Activated CD8-positive, alpha-beta memory T cell treated with anti-CD3 and anti-CD28 coated beads for 24 hours (primary cell): ENCODE measurements at regions not wholly inside any gene's neighbourhood (a gene's known extent, or its start where the extent isn't known, plus 50 kb on each side); places are given as distances from the start of the nearest gene placed in this dataset.
"Not testable (repeated sequence)": the region's sequence is repeated elsewhere in the genome, so short reads cannot be mapped to it uniquely, and the experiment has no call there.

Experiments used
- DNase-seq: peaks from one replicate; pipeline ENCODE4 v3.0.0-alpha.2; 2020

- DNase-seq, result no peak
These were observed 114.2 kb upstream of the MIR17HG start for GRCh38 chr13:91233291-91233690.

- no peak for DNase-seq
These were observed 111.3 kb upstream of the MIR17HG start for GRCh38 chr13:91236182-91236581.

GRCh38 chr13:91236921-91237320 lies 110.6 kb upstream of the MIR17HG start:
- no peak for DNase-seq

- no peak for DNase-seq
These were observed 109.5 kb upstream of the MIR17HG start for GRCh38 chr13:91238036-91238435.

- no peak for DNase-seq
These were observed 107.1 kb upstream of the MIR17HG start for GRCh38 chr13:91240341-91240740.

GRCh38 chr13:91241221-91241933 lies 106.1 kb upstream of the MIR17HG start:
- DNase-seq, result no peak

GRCh38 chr13:91242652-91243051 lies 104.8 kb upstream of the MIR17HG start:
- no peak for DNase-seq

- no peak for DNase-seq
These were observed 102.2 kb upstream of the MIR17HG start for GRCh38 chr13:91245288-91245687.

- DNase-seq, result no peak
These were observed 99.7 kb upstream of the MIR17HG start for GRCh38 chr13:91247768-91248167.

GRCh38 chr13:91248249-91248648 lies 99.2 kb upstream of the MIR17HG start:
- DNase-seq, result no peak

GRCh38 chr13:91249370-91249769 lies 98.1 kb upstream of the MIR17HG start:
- no peak for DNase-seq

- DNase-seq, result no peak
These were observed 97.6 kb upstream of the MIR17HG start for GRCh38 chr13:91249861-91250260.

GRCh38 chr13:91251573-91251972 lies 95.9 kb upstream of the MIR17HG start:
- not testable (repeated sequence) for DNase-seq

GRCh38 chr13:91264484-91264883 lies 83.0 kb upstream of the MIR17HG start:
- DNase-seq, result no peak

GRCh38 chr13:91269237-91269636 lies 78.2 kb upstream of the MIR17HG start:
- no peak for DNase-seq

- no peak for DNase-seq
These were observed 77.5 kb upstream of the MIR17HG start for GRCh38 chr13:91270031-91270430.

- no peak for DNase-seq
These were observed 75.2 kb upstream of the MIR17HG start for GRCh38 chr13:91272235-91272777.

- no peak for DNase-seq
These were observed 73.8 kb upstream of the MIR17HG start for GRCh38 chr13:91273675-91274074.

- DNase-seq, result no peak
These were observed 70.3 kb upstream of the MIR17HG start for GRCh38 chr13:91277013-91277676.

- no peak for DNase-seq
These were observed 69.2 kb upstream of the MIR17HG start for GRCh38 chr13:91278291-91278690.

- no peak for DNase-seq
These were observed 68.6 kb upstream of the MIR17HG start for GRCh38 chr13:91278888-91279287.

- no peak for DNase-seq
These were observed 66.7 kb upstream of the MIR17HG start for GRCh38 chr13:91280801-91281200.

GRCh38 chr13:91284335-91284734 lies 63.2 kb upstream of the MIR17HG start:
- no peak for DNase-seq

GRCh38 chr13:91286317-91286716 lies 61.2 kb upstream of the MIR17HG start:
- no peak for DNase-seq
